ENCODE measurements at regions not wholly inside any gene's neighbourhood (a gene's known extent, or its start where the extent isn't known, plus 50 kb on each side); places are given as distances from the start of the nearest gene placed in this dataset.
"Not testable (repeated sequence)": the region's sequence is repeated elsewhere in the genome, so short reads cannot be mapped to it uniquely, and the experiment has no call there.

- no peak overlapping the region for H3K27ac ChIP-seq
- no peaks in the 10 kb centered on the region for H3K36me3 ChIP-seq (ENCODE audit: control insufficient read depth, insufficient read depth, low read length)
- H3K79me2 ChIP-seq: no peaks in the 10 kb centered on the region
- H2AFZ ChIP-seq: no peak overlapping the region
- no peaks in the 10 kb centered on the region for H3K9me3 ChIP-seq (ENCODE audit: control insufficient read depth, low read length)
- no peak overlapping the region for H3K9ac ChIP-seq
- H3K4me3 ChIP-seq (ENCODE audit: low read depth, low read length): no peak overlapping the region
- no peak overlapping the region for H3K4me2 ChIP-seq (ENCODE audit: low read length)
- H3K27me3 ChIP-seq (ENCODE audit: control insufficient read depth, insufficient read depth, low read length): no peaks in the 10 kb centered on the region
- no peak for TF ChIP-seq CTCF (IDR thresholded peaks at IDR 0.05)
- H3K4me1 ChIP-seq: no peaks in the 10 kb centered on the region
Measured at GRCh38 chr14:85186082-85186481, 343.9 kb upstream of the FLRT2 start.

- Histone ChIP-seq H2AFZ (no peak overlapping the region), H3K79me2 (no peaks in the 10 kb centered on the region), H3K9ac (no peak overlapping the region), H3K4me2 (ENCODE audit: low read length) (no peak overlapping the region), H3K27me3 (ENCODE audit: control insufficient read depth, insufficient read depth, low read length) (no peaks in the 10 kb centered on the region), H3K4me1 (no peaks in the 10 kb centered on the region), H3K36me3 (ENCODE audit: control insufficient read depth, insufficient read depth, low read length) (no peaks in the 10 kb centered on the region), H3K9me3 (ENCODE audit: control insufficient read depth, low read length) (no peaks in the 10 kb centered on the region), H3K4me3 (ENCODE audit: low read depth, low read length) (no peak overlapping the region), H3K27ac (no peak overlapping the region)
- no peak for TF ChIP-seq CTCF (IDR thresholded peaks at IDR 0.05)
Measured at GRCh38 chr14:85187521-85187920, 342.4 kb upstream of the FLRT2 start.

- Histone ChIP-seq H3K27ac (no peak overlapping the region), H3K9ac (no peak overlapping the region), H2AFZ (no peak overlapping the region)
Measured at GRCh38 chr14:85188836-85189235, 341.1 kb upstream of the FLRT2 start.

GRCh38 chr14:85189253-85189652, 340.7 kb upstream of the FLRT2 start:
- H3K79me2 ChIP-seq; H3K27ac ChIP-seq; H3K9ac ChIP-seq; H3K4me3 ChIP-seq (ENCODE audit: low read depth, low read length); H3K27me3 ChIP-seq (ENCODE audit: control insufficient read depth, insufficient read depth, low read length); H3K4me1 ChIP-seq; H3K4me2 ChIP-seq (ENCODE audit: low read length); H2AFZ ChIP-seq; H3K36me3 ChIP-seq (ENCODE audit: control insufficient read depth, insufficient read depth, low read length); H3K9me3 ChIP-seq (ENCODE audit: control insufficient read depth, low read length): not testable (repeated sequence)

More at GRCh38 chr14:85188836-85189235, 341.1 kb upstream of the FLRT2 start:
- H3K4me3 ChIP-seq (ENCODE audit: low read depth, low read length): no peak overlapping the region
- H3K36me3 ChIP-seq (ENCODE audit: control insufficient read depth, insufficient read depth, low read length): no peaks in the 10 kb centered on the region
- H3K4me2 ChIP-seq (ENCODE audit: low read length): no peak overlapping the region
- TF ChIP-seq CTCF (IDR thresholded peaks at IDR 0.05): no peak
- H3K79me2 ChIP-seq: no peaks in the 10 kb centered on the region
- no peaks in the 10 kb centered on the region for H3K9me3 ChIP-seq (ENCODE audit: control insufficient read depth, low read length)
- H3K27me3 ChIP-seq (ENCODE audit: control insufficient read depth, insufficient read depth, low read length): no peaks in the 10 kb centered on the region
- H3K4me1 ChIP-seq: no peaks in the 10 kb centered on the region

GRCh38 chr14:85190251-85190650, 339.7 kb upstream of the FLRT2 start:
- H3K9me3 ChIP-seq (ENCODE audit: control insufficient read depth, low read length): no peaks in the 10 kb centered on the region
- H3K4me2 ChIP-seq (ENCODE audit: low read length): no peak overlapping the region
- no peak overlapping the region for H2AFZ ChIP-seq
- H3K4me3 ChIP-seq (ENCODE audit: low read depth, low read length): no peak overlapping the region
- TF ChIP-seq CTCF (IDR thresholded peaks at IDR 0.05): no peak
- no peaks in the 10 kb centered on the region for H3K27me3 ChIP-seq (ENCODE audit: control insufficient read depth, insufficient read depth, low read length)
- no peaks in the 10 kb centered on the region for H3K36me3 ChIP-seq (ENCODE audit: control insufficient read depth, insufficient read depth, low read length)
- no peak overlapping the region for H3K27ac ChIP-seq
- no peak overlapping the region for H3K9ac ChIP-seq
- no peaks in the 10 kb centered on the region for H3K79me2 ChIP-seq
- H3K4me1 ChIP-seq: no peaks in the 10 kb centered on the region
